OCI-LY1 (cell line): ENCODE measurements at regions not wholly inside any gene's neighbourhood (a gene's known extent, or its start where the extent isn't known, plus 50 kb on each side); places are given as distances from the start of the nearest gene placed in this dataset.

Source experiments
- EZH2 ChIP-seq: fragments of 200-600 bp; sonication (generic), shearing (Covaris generic); IDR thresholded peaks from 2 replicates; pipeline ENCODE4 v1.8.0; 2017; ENCODE audit warnings: borderline replicate concordance, mixed run types, mild to moderate bottlenecking, antibody characterized with exemption, low read length, moderate library complexity, mixed read lengths
- TF ChIP-seq, protein P1 (sequence below): fragments of 200-600 bp; sonication (generic), shearing (Covaris generic); IDR thresholded peaks from 2 replicates; pipeline ENCODE4 v1.5.1; 2017; ENCODE audit warnings: mild to moderate bottlenecking, antibody characterized with exemption, low read length, moderate library complexity, mixed read lengths

DNA sequence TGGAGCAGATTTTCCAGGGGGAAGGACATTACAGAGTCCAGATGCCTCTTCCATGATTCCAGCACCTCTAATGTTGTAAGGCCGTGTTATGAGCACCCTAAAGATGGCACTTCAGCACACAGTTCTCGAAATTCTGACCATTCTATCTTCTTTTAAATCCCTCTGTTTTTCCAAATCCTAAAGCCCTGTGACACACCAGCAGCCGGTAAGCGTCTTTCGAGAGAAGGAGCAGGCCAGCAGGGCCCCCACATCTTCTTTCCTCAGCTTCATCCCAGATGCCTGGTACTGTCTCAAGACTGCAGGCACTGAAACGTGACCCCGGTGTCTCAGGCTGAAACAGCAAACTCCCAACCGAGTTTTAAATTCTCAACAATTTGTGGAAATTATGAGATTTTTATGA is 211.6 kb upstream of the FOXQ1 start:
- TF ChIP-seq, protein P1, sequence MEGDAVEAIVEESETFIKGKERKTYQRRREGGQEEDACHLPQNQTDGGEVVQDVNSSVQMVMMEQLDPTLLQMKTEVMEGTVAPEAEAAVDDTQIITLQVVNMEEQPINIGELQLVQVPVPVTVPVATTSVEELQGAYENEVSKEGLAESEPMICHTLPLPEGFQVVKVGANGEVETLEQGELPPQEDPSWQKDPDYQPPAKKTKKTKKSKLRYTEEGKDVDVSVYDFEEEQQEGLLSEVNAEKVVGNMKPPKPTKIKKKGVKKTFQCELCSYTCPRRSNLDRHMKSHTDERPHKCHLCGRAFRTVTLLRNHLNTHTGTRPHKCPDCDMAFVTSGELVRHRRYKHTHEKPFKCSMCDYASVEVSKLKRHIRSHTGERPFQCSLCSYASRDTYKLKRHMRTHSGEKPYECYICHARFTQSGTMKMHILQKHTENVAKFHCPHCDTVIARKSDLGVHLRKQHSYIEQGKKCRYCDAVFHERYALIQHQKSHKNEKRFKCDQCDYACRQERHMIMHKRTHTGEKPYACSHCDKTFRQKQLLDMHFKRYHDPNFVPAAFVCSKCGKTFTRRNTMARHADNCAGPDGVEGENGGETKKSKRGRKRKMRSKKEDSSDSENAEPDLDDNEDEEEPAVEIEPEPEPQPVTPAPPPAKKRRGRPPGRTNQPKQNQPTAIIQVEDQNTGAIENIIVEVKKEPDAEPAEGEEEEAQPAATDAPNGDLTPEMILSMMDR: no peak
- TF ChIP-seq EZH2: no peak
